ENCODE measurements at regions not wholly inside any gene's neighbourhood (a gene's known extent, or its start where the extent isn't known, plus 50 kb on each side); places are given as distances from the start of the nearest gene placed in this dataset.
"Not testable (repeated sequence)": the region's sequence is repeated elsewhere in the genome, so short reads cannot be mapped to it uniquely, and the experiment has no call there.

- ATAC-seq; H3K27ac ChIP-seq; intact Hi-C loops (cut with DNase I; ENCODE audit: low total_unique reads); H3K27me3 ChIP-seq; H3K4me1 ChIP-seq; DNase-seq; in situ Hi-C loops (cut with MboI; ENCODE audit: low sequenced_read_pairs in 4 of 4); H3K36me3 ChIP-seq; H3K4me3 ChIP-seq; H3K9me3 ChIP-seq: not testable (repeated sequence)
Observed at GRCh38 chr2:87654136-87654814, 93.6 kb upstream of the PLGLB2 start.

DNA sequence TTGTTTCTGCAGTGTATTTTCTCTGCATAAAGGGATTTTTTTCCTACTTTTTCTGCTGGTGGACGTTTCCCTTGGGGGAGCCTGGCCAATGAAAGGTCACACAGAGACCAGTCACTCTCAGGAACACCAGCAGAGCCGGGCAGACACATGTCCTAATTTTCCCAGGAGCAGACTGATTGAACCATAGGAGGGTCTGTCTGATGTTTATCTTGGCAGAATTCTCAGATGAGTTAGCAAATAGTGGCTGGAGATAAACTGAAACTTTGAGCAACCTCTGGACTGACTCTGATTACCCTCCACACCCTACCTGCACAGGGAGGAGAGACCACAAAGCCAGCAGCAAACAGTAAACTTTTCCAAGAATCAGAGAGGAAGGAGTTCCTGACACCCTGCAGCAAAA is 90.0 kb upstream of the PLGLB2 start:
- H3K9me3 ChIP-seq; H3K4me1 ChIP-seq; H3K27me3 ChIP-seq; DNase-seq; intact Hi-C loops (cut with DNase I; ENCODE audit: low total_unique reads); ATAC-seq; H3K27ac ChIP-seq; H3K4me3 ChIP-seq; in situ Hi-C loops (cut with MboI; ENCODE audit: low sequenced_read_pairs in 4 of 4); H3K36me3 ChIP-seq: not testable (repeated sequence)

DNA sequence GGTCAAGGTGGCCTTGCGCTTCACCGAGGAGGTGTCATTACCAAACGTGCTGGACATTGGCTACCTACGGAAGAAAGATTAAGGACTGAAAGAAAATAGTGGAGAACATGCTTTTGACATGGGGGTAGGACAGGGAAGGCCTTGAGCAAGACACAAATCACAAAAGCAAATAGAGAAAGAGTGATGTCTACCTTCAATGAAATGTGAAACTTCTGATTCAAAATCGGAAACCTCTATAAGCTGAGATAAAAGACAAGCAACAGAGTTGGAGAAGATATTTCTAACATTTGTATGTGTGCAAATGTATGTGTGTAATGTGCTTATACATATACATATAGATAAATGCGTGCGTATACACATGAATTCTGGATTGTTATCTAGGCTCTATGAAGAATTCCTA is 89.5 kb upstream of the PLGLB2 start:
- intact Hi-C loops (cut with DNase I; ENCODE audit: low total_unique reads); DNase-seq; H3K4me3 ChIP-seq; H3K27me3 ChIP-seq; H3K36me3 ChIP-seq; H3K4me1 ChIP-seq; in situ Hi-C loops (cut with MboI; ENCODE audit: low sequenced_read_pairs in 4 of 4); H3K9me3 ChIP-seq; H3K27ac ChIP-seq; ATAC-seq: not testable (repeated sequence)

DNA sequence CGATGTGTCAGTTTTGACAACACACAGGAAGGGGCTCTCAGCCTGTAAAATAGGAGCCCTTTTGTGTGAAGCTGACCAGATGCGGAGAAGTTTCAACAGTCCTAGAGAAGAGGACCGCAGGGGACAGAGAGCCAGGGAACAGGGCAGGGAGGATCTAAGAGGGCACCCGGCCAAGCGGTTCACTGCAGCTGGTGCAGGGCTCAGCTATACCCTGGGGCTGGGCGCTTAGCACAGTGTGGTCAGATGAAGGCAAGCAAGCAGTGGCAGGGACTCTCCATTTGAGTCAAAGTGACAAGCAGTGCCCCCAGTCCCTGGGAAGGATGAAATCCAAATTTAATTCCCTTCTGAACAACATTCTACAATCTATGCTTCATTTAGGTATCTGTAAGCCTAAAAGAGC is 88.9 kb upstream of the PLGLB2 start:
- H3K27ac ChIP-seq; H3K4me1 ChIP-seq; H3K27me3 ChIP-seq; intact Hi-C loops (cut with DNase I; ENCODE audit: low total_unique reads); ATAC-seq; H3K9me3 ChIP-seq; H3K36me3 ChIP-seq; H3K4me3 ChIP-seq; DNase-seq; in situ Hi-C loops (cut with MboI; ENCODE audit: low sequenced_read_pairs in 4 of 4): not testable (repeated sequence)

DNA sequence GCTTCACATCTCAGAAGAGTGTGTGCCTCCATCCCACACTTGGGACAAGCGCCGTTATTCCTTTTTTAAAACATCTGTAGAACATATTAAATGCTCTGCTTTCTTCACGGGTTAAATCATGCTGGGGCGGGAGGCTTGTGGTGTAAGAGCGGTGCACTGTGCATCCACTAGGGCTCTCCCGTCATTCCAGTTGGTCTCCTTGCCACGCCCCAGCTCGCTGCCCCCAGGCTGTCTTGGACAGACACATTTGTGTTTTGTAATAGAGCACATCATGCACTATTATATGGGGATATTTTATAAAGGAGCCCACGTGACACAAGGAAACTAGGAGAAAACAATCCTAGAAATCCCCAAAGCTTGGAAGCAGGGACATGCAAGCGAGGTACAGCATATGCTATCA is 87.7 kb upstream of the PLGLB2 start:
- DNase-seq; H3K27me3 ChIP-seq; in situ Hi-C loops (cut with MboI; ENCODE audit: low sequenced_read_pairs in 4 of 4); H3K4me3 ChIP-seq; H3K27ac ChIP-seq; H3K36me3 ChIP-seq; H3K9me3 ChIP-seq; H3K4me1 ChIP-seq; ATAC-seq; intact Hi-C loops (cut with DNase I; ENCODE audit: low total_unique reads): not testable (repeated sequence)

- H3K36me3 ChIP-seq; in situ Hi-C loops (cut with MboI; ENCODE audit: low sequenced_read_pairs in 4 of 4); H3K4me1 ChIP-seq; H3K27me3 ChIP-seq; DNase-seq; ATAC-seq; intact Hi-C loops (cut with DNase I; ENCODE audit: low total_unique reads); H3K4me3 ChIP-seq; H3K27ac ChIP-seq; H3K9me3 ChIP-seq: not testable (repeated sequence)
Observed at GRCh38 chr2:87662316-87663290, 85.3 kb upstream of the PLGLB2 start.

- in situ Hi-C loops (cut with MboI; ENCODE audit: low sequenced_read_pairs in 4 of 4); ATAC-seq; intact Hi-C loops (cut with DNase I; ENCODE audit: low total_unique reads): not testable (repeated sequence)
Observed at GRCh38 chr2:87663347-87663746, 84.5 kb upstream of the PLGLB2 start.

DNA sequence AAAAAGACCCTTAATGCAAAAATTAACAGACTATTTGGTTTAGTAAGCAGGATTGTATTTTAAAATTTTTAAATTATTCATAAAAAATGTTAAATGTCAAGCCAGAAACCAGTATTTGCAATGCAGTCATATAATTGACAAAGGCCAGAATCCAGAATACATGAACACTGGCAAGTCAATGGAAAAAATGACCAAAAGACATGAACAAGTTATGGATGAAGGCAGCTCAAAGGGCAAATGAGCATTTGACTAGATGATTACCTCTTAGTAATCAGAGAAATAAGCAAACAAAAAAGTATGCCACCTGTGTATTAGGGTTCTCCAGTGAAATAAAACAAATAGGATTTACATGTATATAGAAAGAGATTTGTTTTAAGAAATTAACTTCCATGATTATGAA is 80.9 kb upstream of the PLGLB2 start:
- DNase-seq; ATAC-seq; H3K4me1 ChIP-seq; H3K4me3 ChIP-seq; intact Hi-C loops (cut with DNase I; ENCODE audit: low total_unique reads); in situ Hi-C loops (cut with MboI; ENCODE audit: low sequenced_read_pairs in 4 of 4); H3K36me3 ChIP-seq; H3K9me3 ChIP-seq; H3K27me3 ChIP-seq; H3K27ac ChIP-seq: not testable (repeated sequence)

More at GRCh38 chr2:87663347-87663746, 84.5 kb upstream of the PLGLB2 start:
- not testable (repeated sequence) for H3K36me3 ChIP-seq, H3K27ac ChIP-seq, H3K4me1 ChIP-seq, DNase-seq, H3K9me3 ChIP-seq, H3K27me3 ChIP-seq, H3K4me3 ChIP-seq

- H3K27ac ChIP-seq; H3K36me3 ChIP-seq; in situ Hi-C loops (cut with MboI; ENCODE audit: low sequenced_read_pairs in 4 of 4); H3K4me1 ChIP-seq; H3K9me3 ChIP-seq; ATAC-seq; H3K27me3 ChIP-seq; H3K4me3 ChIP-seq; intact Hi-C loops (cut with DNase I; ENCODE audit: low total_unique reads); DNase-seq: not testable (repeated sequence)
Observed at GRCh38 chr2:87668361-87668760, 79.5 kb upstream of the PLGLB2 start.

GRCh38 chr2:87669633-87670231 is 78.2 kb upstream of the PLGLB2 start:
- H3K4me1 ChIP-seq; H3K27ac ChIP-seq; H3K4me3 ChIP-seq; in situ Hi-C loops (cut with MboI; ENCODE audit: low sequenced_read_pairs in 4 of 4); H3K9me3 ChIP-seq; H3K36me3 ChIP-seq; H3K27me3 ChIP-seq; DNase-seq; ATAC-seq; intact Hi-C loops (cut with DNase I; ENCODE audit: low total_unique reads): not testable (repeated sequence)

DNA sequence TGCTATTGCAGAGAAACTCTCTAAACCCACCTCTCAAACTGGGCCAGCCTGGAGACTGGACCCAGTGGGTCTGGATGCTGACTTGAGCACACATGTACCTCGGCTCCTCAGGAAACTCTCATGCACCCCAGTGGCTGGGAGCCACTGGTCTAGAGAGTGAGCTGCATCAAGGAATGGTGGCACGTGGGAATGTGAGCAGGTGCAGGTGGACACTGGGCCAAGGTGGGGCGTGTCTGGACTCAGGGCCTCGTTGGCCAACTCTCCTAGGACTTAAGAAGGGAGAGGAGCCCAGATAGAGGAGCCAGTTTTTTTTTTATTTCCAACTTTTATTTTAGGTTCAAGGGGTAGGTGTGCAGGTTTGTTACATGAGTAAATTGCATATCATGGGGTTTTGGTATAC is 75.5 kb upstream of the PLGLB2 start:
- H3K27ac ChIP-seq; H3K4me3 ChIP-seq; DNase-seq; intact Hi-C loops (cut with DNase I; ENCODE audit: low total_unique reads); ATAC-seq; H3K36me3 ChIP-seq; in situ Hi-C loops (cut with MboI; ENCODE audit: low sequenced_read_pairs in 4 of 4); H3K27me3 ChIP-seq; H3K4me1 ChIP-seq; H3K9me3 ChIP-seq: not testable (repeated sequence)
